CD14-positive monocyte (primary cell): ENCODE measurements at regions not wholly inside any gene's neighbourhood (a gene's known extent, or its start where the extent isn't known, plus 50 kb on each side); places are given as distances from the start of the nearest gene placed in this dataset.

Experiments
- DNase-seq, 3 donors: peaks; one replicate each; pipeline ENCODE4 v3.0.0-alpha.2; 2011 to 2022
- H2AFZ ChIP-seq: 2 replicates; pipeline ENCODE4 v1.6.0; 2012; ENCODE audit warnings: mild to moderate bottlenecking, low read depth, low read length, inconsistent platforms; ENCODE audit not compliant: insufficient read depth, poor library complexity, severe bottlenecking
- H3K27ac ChIP-seq, 2 donors: 1 replicate in 1 of 2; 2 replicates in 1 of 2; pipeline ENCODE4 v1.5.1; 2012 to 2013; ENCODE audit warnings: low read length in 2 of 2, control low read depth in 1 of 2, inconsistent platforms in 1 of 2, low read depth in 1 of 2, mild to moderate bottlenecking in 1 of 2
- H3K27me3 ChIP-seq, 2 donors: one replicate each; pipeline versions ENCODE4 v1.6.0 to v1.6.1; 2011 to 2013; ENCODE audit warnings: low read length in 2 of 2; ENCODE audit not compliant: control insufficient read depth in 2 of 2, insufficient read depth in 2 of 2
- H3K36me3 ChIP-seq, 2 donors: replicated peaks in 1 of 2; 1 replicate in 1 of 2; 2 replicates in 1 of 2; pipeline versions ENCODE4 v1.5.1 to v1.6.1; 2012 to 2013; ENCODE audit warnings: low read length in 2 of 2, control low read depth in 1 of 2, inconsistent platforms in 1 of 2, mild to moderate bottlenecking in 1 of 2; ENCODE audit not compliant: insufficient read depth in 2 of 2, control insufficient read depth in 1 of 2
- H3K4me1 ChIP-seq, 2 donors: 1 replicate in 1 of 2; 2 replicates in 1 of 2; pipeline versions ENCODE4 v1.5.1 to v1.6.1; 2012 to 2013; ENCODE audit warnings: low read length in 2 of 2, control low read depth in 1 of 2, inconsistent platforms in 1 of 2, mild to moderate bottlenecking in 1 of 2, moderate library complexity in 1 of 2; ENCODE audit not compliant: insufficient read depth in 2 of 2, control insufficient read depth in 1 of 2
- H3K4me2 ChIP-seq: replicated peaks from 2 replicates; pipeline ENCODE3; 2012; ENCODE audit warnings: low read length, moderate library complexity, mild to moderate bottlenecking; ENCODE audit not compliant: poor library complexity, severe bottlenecking; ENCODE audit errors: extremely low read depth
- H3K4me3 ChIP-seq, 3 experiments: fragments of 200-600 bp in 1 of 3; sonication (generic) in 1 of 3; replicated peaks in 1 of 3; 1 replicate in 2 of 3; 2 replicates in 1 of 3; pipeline ENCODE4 v1.5.1; 2011 to 2013; ENCODE audit warnings: low read length in 3 of 3, mild to moderate bottlenecking in 3 of 3, control low read depth in 2 of 3, low read depth in 2 of 3, inconsistent platforms in 1 of 3, moderate library complexity in 1 of 3
- H3K79me2 ChIP-seq: 2 replicates; pipeline ENCODE4 v1.6.0; 2012; ENCODE audit warnings: mild to moderate bottlenecking, control low read depth, inconsistent platforms, low read length, moderate library complexity; ENCODE audit not compliant: insufficient read depth
- H3K9ac ChIP-seq: 2 replicates; pipeline ENCODE4 v1.6.0; 2017; ENCODE audit warnings: low read length, mild to moderate bottlenecking; ENCODE audit not compliant: insufficient read depth, poor library complexity, severe bottlenecking
- H3K9me3 ChIP-seq, 2 donors: replicated peaks in 1 of 2; 1 replicate in 1 of 2; 2 replicates in 1 of 2; pipeline versions ENCODE4 v1.5.1 to v1.6.1; 2012 to 2013; ENCODE audit warnings: low read length in 2 of 2, control low read depth in 1 of 2; ENCODE audit not compliant: control insufficient read depth in 1 of 2, insufficient read depth in 1 of 2
- H4K20me1 ChIP-seq: 2 replicates; pipeline ENCODE4 v1.6.0; 2012; ENCODE audit warnings: mild to moderate bottlenecking, low read length, control low read depth, moderate library complexity; ENCODE audit not compliant: insufficient read depth
- H3K27ac Mint-ChIP-seq, 7 donors: one replicate each; pipeline ENCODE4 v1.8.0; 2020; ENCODE audit warnings: mild to moderate bottlenecking in 7 of 7, mixed read lengths in 7 of 7, moderate library complexity in 6 of 7, inconsistent platforms in 2 of 7
- H3K27me3 Mint-ChIP-seq, 3 donors: one replicate each; pipeline ENCODE4 v1.8.0; 2021 to 2022; ENCODE audit warnings: low read depth in 3 of 3, mild to moderate bottlenecking in 3 of 3, mixed read lengths in 3 of 3, moderate library complexity in 3 of 3, inconsistent platforms in 1 of 3
- H3K36me3 Mint-ChIP-seq, 2 donors: one replicate each; pipeline ENCODE4 v1.8.0; 2020; ENCODE audit warnings: mixed read lengths in 2 of 2, inconsistent platforms in 1 of 2, mild to moderate bottlenecking in 1 of 2
- H3K4me1 Mint-ChIP-seq: one replicate; pipeline ENCODE4 v1.8.0; 2020; ENCODE audit warnings: mild to moderate bottlenecking, mixed read lengths
- H3K4me3 Mint-ChIP-seq, 2 donors: one replicate each; pipeline ENCODE4 v1.8.0; 2020; ENCODE audit warnings: mild to moderate bottlenecking in 2 of 2, mixed read lengths in 2 of 2, moderate library complexity in 1 of 2
- H3K9me3 Mint-ChIP-seq, 7 donors: one replicate each; pipeline ENCODE4 v1.8.0; 2020 to 2022; ENCODE audit warnings: mixed read lengths in 7 of 7, mild to moderate bottlenecking in 6 of 7, moderate library complexity in 6 of 7, inconsistent platforms in 2 of 7
- WGBS: methylation state at CpG from one replicate; pipeline ENCODE4 v1.1.5; 2013; ENCODE audit warnings: missing lambda C conversion rate; ENCODE audit not compliant: insufficient coverage; 5-methylcytosine and 5-hydroxymethylcytosine counted together
- intact Hi-C, 2 donors: fragments of 100-400 bp; cut with micrococcal nuclease; formaldehyde crosslinking; loops; one replicate each; pipeline versions ENCODE4 v1.15.0 to v1.15.1; 2023
- TF ChIP-seq, protein P1 (sequence below): fragments of 200-600 bp; IDR thresholded peaks from one replicate; pipeline ENCODE4 v1.8.0; 2022; ENCODE audit warnings: antibody characterized with exemption, mild to moderate bottlenecking

DNA sequence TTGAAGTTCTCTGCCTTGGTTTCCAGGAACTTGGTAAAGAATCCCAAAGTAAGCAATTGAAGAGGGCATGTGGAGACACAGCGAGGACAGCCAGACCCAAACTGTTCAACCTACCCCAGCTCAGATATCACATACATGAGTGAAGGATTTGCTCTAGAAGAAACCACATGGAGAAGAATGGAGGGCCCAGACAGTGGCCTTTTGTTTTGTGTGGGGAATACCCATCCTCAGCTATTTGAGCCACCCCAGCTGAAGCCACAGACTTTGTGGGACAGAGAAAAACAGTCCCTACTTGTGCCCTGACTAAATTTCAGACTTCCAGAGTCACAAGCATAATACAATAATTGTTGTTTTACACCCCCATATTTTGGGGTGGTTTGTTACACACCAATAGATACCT is 387.1 kb downstream of the ZSWIM6 start:
- Mint-ChIP-seq H3K4me1 (no peaks in the 10 kb centered on the region), H3K27ac (no peak overlapping the region), H3K9me3 (peaks cover 4 to 14% (median 7%) of the 10 kb centered on the region in 7 donors), H3K4me3 (no peak overlapping the region), H3K27me3 (peaks cover 0 to 3% (median 1%) of the 10 kb centered on the region in 3 donors), H3K36me3 (no peaks in the 10 kb centered on the region)
- intact Hi-C loops: no loop called here
- no CpG with 5 or more reads among the region's 1 CpG for WGBS
- TF ChIP-seq, protein P1, sequence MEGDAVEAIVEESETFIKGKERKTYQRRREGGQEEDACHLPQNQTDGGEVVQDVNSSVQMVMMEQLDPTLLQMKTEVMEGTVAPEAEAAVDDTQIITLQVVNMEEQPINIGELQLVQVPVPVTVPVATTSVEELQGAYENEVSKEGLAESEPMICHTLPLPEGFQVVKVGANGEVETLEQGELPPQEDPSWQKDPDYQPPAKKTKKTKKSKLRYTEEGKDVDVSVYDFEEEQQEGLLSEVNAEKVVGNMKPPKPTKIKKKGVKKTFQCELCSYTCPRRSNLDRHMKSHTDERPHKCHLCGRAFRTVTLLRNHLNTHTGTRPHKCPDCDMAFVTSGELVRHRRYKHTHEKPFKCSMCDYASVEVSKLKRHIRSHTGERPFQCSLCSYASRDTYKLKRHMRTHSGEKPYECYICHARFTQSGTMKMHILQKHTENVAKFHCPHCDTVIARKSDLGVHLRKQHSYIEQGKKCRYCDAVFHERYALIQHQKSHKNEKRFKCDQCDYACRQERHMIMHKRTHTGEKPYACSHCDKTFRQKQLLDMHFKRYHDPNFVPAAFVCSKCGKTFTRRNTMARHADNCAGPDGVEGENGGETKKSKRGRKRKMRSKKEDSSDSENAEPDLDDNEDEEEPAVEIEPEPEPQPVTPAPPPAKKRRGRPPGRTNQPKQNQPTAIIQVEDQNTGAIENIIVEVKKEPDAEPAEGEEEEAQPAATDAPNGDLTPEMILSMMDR: no peak
- Histone ChIP-seq H2AFZ (no peak overlapping the region), H3K79me2 (no peaks in the 10 kb centered on the region), H4K20me1 (no peaks in the 10 kb centered on the region), H3K4me1 (no peaks in the 10 kb centered on the region), H3K9ac (no peak overlapping the region), H3K4me2 (no peak overlapping the region), H3K27me3 (no peaks in the 10 kb centered on the region), H3K27ac (no peak overlapping the region), H3K36me3 (no peaks in the 10 kb centered on the region), H3K9me3 (no peaks in the 10 kb centered on the region), H3K4me3 (no peak overlapping the region)
- no peak for DNase-seq

GRCh38 chr5:61720829-61721228 is 388.8 kb downstream of the ZSWIM6 start:
- H3K4me3 Mint-ChIP-seq: no peak overlapping the region
- WGBS: no CpG with 5 or more reads among the region's 1 CpG
- H3K4me1 Mint-ChIP-seq: no peaks in the 10 kb centered on the region
- H4K20me1 ChIP-seq: no peaks in the 10 kb centered on the region
- intact Hi-C loops: no loop called here
- no peak overlapping the region for H3K27ac ChIP-seq
- H3K79me2 ChIP-seq: no peaks in the 10 kb centered on the region
- H3K9ac ChIP-seq: no peak overlapping the region
- peaks cover 0 to 3% (median 1%) of the 10 kb centered on the region in 3 donors for H3K27me3 Mint-ChIP-seq
- no peak overlapping the region for H3K27ac Mint-ChIP-seq
- H2AFZ ChIP-seq: no peak overlapping the region
- DNase-seq: no peak
- H3K36me3 ChIP-seq: no peaks in the 10 kb centered on the region
- H3K36me3 Mint-ChIP-seq: no peaks in the 10 kb centered on the region
- TF ChIP-seq, protein P1: no peak
- no peaks in the 10 kb centered on the region for H3K27me3 ChIP-seq
- H3K9me3 ChIP-seq: no peaks in the 10 kb centered on the region
- no peak overlapping the region for H3K4me2 ChIP-seq
- peaks cover 4 to 14% (median 7%) of the 10 kb centered on the region in 7 donors for H3K9me3 Mint-ChIP-seq
- H3K4me1 ChIP-seq: no peaks in the 10 kb centered on the region
- no peak overlapping the region for H3K4me3 ChIP-seq
